ENCODE measurements at regions not wholly inside any gene's neighbourhood (a gene's known extent, or its start where the extent isn't known, plus 50 kb on each side); places are given as distances from the start of the nearest gene placed in this dataset.

- H4K20me1 ChIP-seq (replicated peaks in 1 of 2; ENCODE audit: control insufficient read depth in 1 of 2, insufficient read depth in 2 of 2, low read length in 2 of 2): no peaks in the 10 kb centered on the region
- H3K23me2 ChIP-seq (ENCODE audit: low read depth, low read length): no peaks in the 10 kb centered on the region
- no peaks in the 10 kb centered on the region for H3K79me2 ChIP-seq (ENCODE audit: control insufficient read depth in 1 of 2, insufficient read depth in 2 of 2, low read length in 2 of 2)
- no peak overlapping the region for H4K5ac ChIP-seq (ENCODE audit: insufficient read length, low read depth, low read length)
- H3K23ac ChIP-seq (ENCODE audit: insufficient read length): no peak overlapping the region
- ChIA-PET POLR2A (ENCODE audit: partially characterized antibody) (no interaction called here), CTCF (ENCODE audit: partially characterized antibody) (interaction anchor here (6.8 kb wide), 1 partner anchor 295 kb away, joined by 73 read pairs; no protein-coding TSS in a partner anchor)
- H4K91ac ChIP-seq (replicated peaks; ENCODE audit: insufficient read length, low read length): no peak overlapping the region
- DNase-seq (ENCODE audit: low read depth in 1 of 2, low spot score in 2 of 2) (no peak), FAIRE-seq (no peak)
- H2AK5ac ChIP-seq (ENCODE audit: low read depth, low read length): no peak overlapping the region
- no peaks in the 10 kb centered on the region for H3K79me1 ChIP-seq (ENCODE audit: low read depth, low read length)
- H3K9ac ChIP-seq (replicated peaks in 1 of 4; ENCODE audit: extremely low read depth in 1 of 4, low read depth in 3 of 4, low read length in 3 of 4): no peak overlapping the region
- no peak overlapping the region for H3K18ac ChIP-seq (ENCODE audit: extremely low read depth, low read length)
- no peak overlapping the region for H2BK5ac ChIP-seq (ENCODE audit: low read depth, low read length)
- no peak overlapping the region for H2BK15ac ChIP-seq (ENCODE audit: low read length)
- peaks cover 0 to 4% (median under 1%) of the 10 kb centered on the region in 4 experiments; a peak in 1 of 7 replicates for H3K4me1 ChIP-seq (replicated peaks in 1 of 4; ENCODE audit: control insufficient read depth in 3 of 4, insufficient read depth in 4 of 4, low read length in 3 of 4)
- no peak overlapping the region for H3K56ac ChIP-seq (replicated peaks; ENCODE audit: insufficient read length, low read depth, low read length)
- H2BK20ac ChIP-seq (ENCODE audit: low read length): no peak overlapping the region
- no peak overlapping the region for H3K27ac ChIP-seq (ENCODE audit: low read depth, low read length)
- no peak overlapping the region for H2BK12ac ChIP-seq (ENCODE audit: low read depth, low read length)
- H4K8ac ChIP-seq (ENCODE audit: extremely low read depth, insufficient read depth, low read length): no peak overlapping the region
- WGBS, 2 experiments (ENCODE audit: extremely low coverage in 1 of 2, insufficient coverage in 1 of 2, insufficient read length in 1 of 2, insufficient replicate concordance in 2 of 2, low coverage in 1 of 2, low lambda C conversion rate in 2 of 2, missing lambda C conversion rate in 1 of 2): 86% methylated on average over 3 of the region's 3 CpGs; no CpG with 5 or more reads in 1 of the 2 experiments
- H3K36me3 ChIP-seq (ENCODE audit: control insufficient read depth in 2 of 4, insufficient read depth in 4 of 4, low read length in 3 of 4): no peaks in the 10 kb centered on the region
- H3K27me3 ChIP-seq (replicated peaks in 1 of 4; ENCODE audit: control insufficient read depth in 3 of 4, extremely low read depth in 1 of 4, insufficient read depth in 3 of 4, low read length in 3 of 4): no peaks in the 10 kb centered on the region
- H3K4ac ChIP-seq (replicated peaks; ENCODE audit: insufficient read length, low read depth, low read length): no peak overlapping the region
- no peak overlapping the region; a peak in 1 of 4 replicates for H3K4me2 ChIP-seq (ENCODE audit: insufficient read depth in 1 of 2, low read depth in 2 of 2, low read length in 2 of 2)
- H2AFZ ChIP-seq (ENCODE audit: low read length): peak overlapping the region; percentile 66
- no peak overlapping the region for H2BK120ac ChIP-seq (replicated peaks; ENCODE audit: low read depth, low read length)
- no peaks in the 10 kb centered on the region for H3K9me3 ChIP-seq (ENCODE audit: insufficient read depth in 2 of 2, low read depth in 1 of 2, low read length in 1 of 2)
- no peak overlapping the region for H3K14ac ChIP-seq (ENCODE audit: insufficient read length)
- no peak overlapping the region for H3K4me3 ChIP-seq (ENCODE audit: extremely low read depth in 1 of 4, insufficient read depth in 2 of 4, low read depth in 3 of 4, low read length in 4 of 4)
- TF ChIP-seq ZNF274 (IDR thresholded peaks at IDR 0.05; ENCODE audit: borderline replicate concordance, extremely low read depth, low read length) (no peak), CREB1 (IDR thresholded peaks at IDR 0.05) (no peak), SIN3A (conservative IDR thresholded peaks at IDR 0.05 in 1 of 2, IDR thresholded peaks at IDR 0.05 in 1 of 2; ENCODE audit: low read depth in 1 of 2, low read length in 2 of 2) (no peak), CHD1 (IDR thresholded peaks at IDR 0.05; ENCODE audit: low read depth, low read length) (no peak), SP1 (IDR thresholded peaks at IDR 0.05; ENCODE audit: low read depth, low read length) (no peak), BACH1 (IDR thresholded peaks at IDR 0.05; ENCODE audit: low read length) (no peak)
Measured at GRCh38 chr12:21992823-21993222, 51.6 kb upstream of the ABCC9 start.
